ENCODE measurements at regions not wholly inside any gene's neighbourhood (a gene's known extent, or its start where the extent isn't known, plus 50 kb on each side); places are given as distances from the start of the nearest gene placed in this dataset.

GRCh38 chr4:36904823-36905222 lies 339.7 kb upstream of the NWD2 start:
- Histone ChIP-seq H3K36me3 (no peaks in the 10 kb centered on the region), H3K27me3 (no peaks in the 10 kb centered on the region), H3K4me1 (ENCODE audit: low read depth) (no peaks in the 10 kb centered on the region), H3K27ac (no peak overlapping the region), H3K4me3 (no peak overlapping the region), H3K9me3 (ENCODE audit: low read depth) (no peaks in the 10 kb centered on the region)
- no peak for DNase-seq (ENCODE audit: low read depth in 1 of 2, low spot score in 1 of 2)
- TF ChIP-seq CTCF (IDR thresholded peaks at IDR 0.05; ENCODE audit: low read depth, low read length) = no peak

GRCh38 chr4:36914106-36914505 lies 330.4 kb upstream of the NWD2 start:
- no peak for DNase-seq (ENCODE audit: low read depth in 1 of 2, low spot score in 1 of 2)
- no peaks in the 10 kb centered on the region for H3K36me3 ChIP-seq
- TF ChIP-seq CTCF (IDR thresholded peaks at IDR 0.05; ENCODE audit: low read depth, low read length) = no peak
- H3K27ac ChIP-seq = no peak overlapping the region
- no peaks in the 10 kb centered on the region for H3K9me3 ChIP-seq (ENCODE audit: low read depth)
- no peaks in the 10 kb centered on the region for H3K4me1 ChIP-seq (ENCODE audit: low read depth)
- H3K4me3 ChIP-seq = no peak overlapping the region
- no peaks in the 10 kb centered on the region for H3K27me3 ChIP-seq

GRCh38 chr4:36915717-36916116 lies 328.8 kb upstream of the NWD2 start:
- no peak for DNase-seq (ENCODE audit: low read depth in 1 of 2, low spot score in 1 of 2)
- H3K27me3 ChIP-seq = no peaks in the 10 kb centered on the region
- no peaks in the 10 kb centered on the region for H3K4me1 ChIP-seq (ENCODE audit: low read depth)
- no peak overlapping the region for H3K4me3 ChIP-seq
- TF ChIP-seq CTCF (IDR thresholded peaks at IDR 0.05; ENCODE audit: low read depth, low read length) = no peak
- no peak overlapping the region for H3K27ac ChIP-seq
- H3K9me3 ChIP-seq (ENCODE audit: low read depth) = no peaks in the 10 kb centered on the region
- no peaks in the 10 kb centered on the region for H3K36me3 ChIP-seq

- Histone ChIP-seq H3K27me3 (no peaks in the 10 kb centered on the region), H3K4me3 (no peak overlapping the region), H3K4me1 (ENCODE audit: low read depth) (no peaks in the 10 kb centered on the region), H3K36me3 (no peaks in the 10 kb centered on the region), H3K9me3 (ENCODE audit: low read depth) (no peaks in the 10 kb centered on the region), H3K27ac (no peak overlapping the region)
- TF ChIP-seq CTCF (IDR thresholded peaks at IDR 0.05; ENCODE audit: low read depth, low read length) = no peak
- DNase-seq (ENCODE audit: low read depth in 1 of 2, low spot score in 1 of 2) = no peak
These were observed 327.1 kb upstream of the NWD2 start for GRCh38 chr4:36917413-36917812.

GRCh38 chr4:36919721-36920120 lies 324.8 kb upstream of the NWD2 start:
- Histone ChIP-seq H3K9me3 (ENCODE audit: low read depth) (no peaks in the 10 kb centered on the region), H3K27me3 (no peaks in the 10 kb centered on the region), H3K4me3 (no peak overlapping the region), H3K4me1 (ENCODE audit: low read depth) (no peaks in the 10 kb centered on the region), H3K27ac (no peak overlapping the region), H3K36me3 (no peaks in the 10 kb centered on the region)
- no peak for TF ChIP-seq CTCF (IDR thresholded peaks at IDR 0.05; ENCODE audit: low read depth, low read length)
- no peak for DNase-seq (ENCODE audit: low read depth in 1 of 2, low spot score in 1 of 2)
